HG03060 (cell line): ENCODE measurements at regions not wholly inside any gene's neighbourhood (a gene's known extent, or its start where the extent isn't known, plus 50 kb on each side); places are given as distances from the start of the nearest gene placed in this dataset.

Experiments
- ATAC-seq: cut with Tn5 transposase; IDR thresholded peaks from one replicate; pipeline ENCODE4 v1.9.1; 2021; ENCODE audit warnings: low read depth, moderate number of reproducible peaks; ENCODE audit not compliant: unreplicated experiment

- no peak for ATAC-seq
Measured at GRCh38 chr13:74891610-74892009, 590.4 kb downstream of the TBC1D4 start.

GRCh38 chr13:74889321-74889720, 592.6 kb downstream of the TBC1D4 start:
- no peak for ATAC-seq

- ATAC-seq: no peak
Measured at GRCh38 chr13:74886502-74886901, 595.5 kb downstream of the TBC1D4 start.

GRCh38 chr13:74883834-74884233, 598.1 kb downstream of the TBC1D4 start:
- ATAC-seq: no peak

- no peak for ATAC-seq
Measured at GRCh38 chr13:74871369-74872070, 610.4 kb downstream of the TBC1D4 start.

- no peak for ATAC-seq
Measured at GRCh38 chr13:74870865-74871264, 611.1 kb downstream of the TBC1D4 start.

- ATAC-seq: no peak
Measured at GRCh38 chr13:74869846-74870245, 612.1 kb downstream of the TBC1D4 start.

GRCh38 chr13:74868049-74868448, 613.9 kb downstream of the TBC1D4 start:
- no peak for ATAC-seq

- ATAC-seq: no peak
Measured at GRCh38 chr13:74867460-74867859, 614.5 kb downstream of the TBC1D4 start.

GRCh38 chr13:74866101-74866500, 615.9 kb downstream of the TBC1D4 start:
- ATAC-seq: no peak

GRCh38 chr13:74865656-74866055, 616.3 kb downstream of the TBC1D4 start:
- no peak for ATAC-seq

- ATAC-seq: no peak
Measured at GRCh38 chr13:74860789-74861188, 621.2 kb downstream of the TBC1D4 start.

GRCh38 chr13:74850893-74851292, 631.1 kb downstream of the TBC1D4 start:
- no peak for ATAC-seq

- no peak for ATAC-seq
Measured at GRCh38 chr13:74847966-74848365, 634.0 kb downstream of the TBC1D4 start.

- no peak for ATAC-seq
Measured at GRCh38 chr13:74845806-74846205, 636.2 kb downstream of the TBC1D4 start.

GRCh38 chr13:74841651-74842050, 640.3 kb downstream of the TBC1D4 start:
- no peak for ATAC-seq

GRCh38 chr13:74841123-74841522, 640.8 kb downstream of the TBC1D4 start:
- no peak for ATAC-seq

GRCh38 chr13:74839656-74840055, 642.3 kb downstream of the TBC1D4 start:
- ATAC-seq: no peak

- no peak for ATAC-seq
Measured at GRCh38 chr13:74838096-74838495, 643.9 kb downstream of the TBC1D4 start.

GRCh38 chr13:74836628-74837027, 645.3 kb downstream of the TBC1D4 start:
- ATAC-seq: no peak

GRCh38 chr13:74835579-74835978, 646.4 kb downstream of the TBC1D4 start:
- no peak for ATAC-seq

GRCh38 chr13:74825938-74826246, 656.1 kb downstream of the TBC1D4 start:
- no peak for ATAC-seq
